Stimulated activated CD4-positive, alpha-beta T cell treated with anti-CD3 and anti-CD28 coated beads, TNF-alpha, amount 100 ng/mL, for 24 hours (primary cell): ENCODE measurements at regions not wholly inside any gene's neighbourhood (a gene's known extent, or its start where the extent isn't known, plus 50 kb on each side); places are given as distances from the start of the nearest gene placed in this dataset.
"Not testable (repeated sequence)": the region's sequence is repeated elsewhere in the genome, so short reads cannot be mapped to it uniquely, and the experiment has no call there.

Source experiments
- DNase-seq, 3 experiments: peaks; one replicate each; pipeline ENCODE4 v3.0.0-alpha.2; 2020; ENCODE audit warnings: low read depth in 3 of 3

DNA sequence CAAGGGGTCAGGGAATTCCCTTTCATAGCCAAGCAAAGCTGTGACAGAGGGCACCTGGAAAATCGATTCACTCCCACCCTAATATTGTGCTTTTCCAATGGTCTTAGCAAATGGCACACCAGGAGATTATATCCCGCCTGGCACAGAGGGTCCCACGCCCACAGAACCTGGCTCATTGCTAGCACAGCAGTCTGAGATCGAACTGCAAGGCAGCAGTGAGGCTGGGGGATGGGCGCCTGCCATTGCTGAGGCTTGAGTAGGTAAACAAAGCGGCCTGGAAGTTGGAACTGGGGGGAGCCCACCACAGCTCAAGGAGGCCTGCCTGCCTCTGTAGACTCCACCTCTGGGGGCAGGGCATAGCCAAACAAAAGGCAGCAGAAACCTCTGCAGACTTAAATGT lies 72.7 kb upstream of the EPHA3 start:
- not testable (repeated sequence) for DNase-seq

DNA sequence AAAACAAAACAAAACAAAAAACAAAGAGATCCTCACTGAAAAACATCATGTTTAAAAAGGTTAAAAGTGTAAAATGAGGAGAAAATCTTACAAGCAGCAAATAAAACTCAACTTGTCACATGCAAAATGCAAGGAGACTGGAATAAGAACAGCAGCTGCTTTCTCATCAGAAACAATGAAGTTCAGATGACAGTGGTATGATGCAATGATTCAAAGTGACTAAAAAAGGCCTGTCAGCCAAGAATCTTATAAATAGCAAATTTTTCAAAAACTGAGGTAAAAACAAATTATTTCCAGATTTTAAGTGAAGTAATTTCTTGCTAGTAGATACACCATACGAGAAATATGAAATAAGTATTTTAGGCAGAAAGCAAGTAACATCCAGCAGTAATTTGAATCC lies 68.6 kb upstream of the EPHA3 start:
- no peak for DNase-seq

DNA sequence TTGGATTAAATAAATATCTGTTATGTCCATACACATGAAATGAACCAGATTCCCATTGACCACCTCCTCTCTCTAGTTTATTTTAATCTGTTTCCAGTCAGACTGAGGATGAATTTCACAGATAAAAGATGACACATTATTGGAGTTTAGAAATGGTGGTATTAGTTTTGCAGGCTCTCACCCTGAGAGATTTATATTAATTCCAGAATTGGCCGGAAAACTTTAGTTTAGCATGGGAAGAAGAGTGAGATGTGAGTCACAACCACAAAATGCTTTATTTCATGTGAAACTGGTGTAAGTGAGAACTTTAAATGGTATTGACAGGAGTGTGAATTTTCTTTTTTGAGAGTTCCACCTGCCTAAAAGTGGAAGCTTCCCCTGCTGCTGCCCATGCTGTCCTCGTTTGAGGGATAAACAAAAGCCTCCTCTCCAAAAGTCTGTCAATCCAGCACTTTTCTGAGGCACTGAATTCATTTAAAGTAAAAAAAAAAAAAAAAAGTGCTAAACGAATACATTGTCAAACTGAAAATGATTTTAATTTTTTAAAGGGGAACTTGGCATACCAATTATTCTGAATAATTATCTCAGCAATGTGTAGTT lies 65.1 kb upstream of the EPHA3 start:
- no peak for DNase-seq

DNA sequence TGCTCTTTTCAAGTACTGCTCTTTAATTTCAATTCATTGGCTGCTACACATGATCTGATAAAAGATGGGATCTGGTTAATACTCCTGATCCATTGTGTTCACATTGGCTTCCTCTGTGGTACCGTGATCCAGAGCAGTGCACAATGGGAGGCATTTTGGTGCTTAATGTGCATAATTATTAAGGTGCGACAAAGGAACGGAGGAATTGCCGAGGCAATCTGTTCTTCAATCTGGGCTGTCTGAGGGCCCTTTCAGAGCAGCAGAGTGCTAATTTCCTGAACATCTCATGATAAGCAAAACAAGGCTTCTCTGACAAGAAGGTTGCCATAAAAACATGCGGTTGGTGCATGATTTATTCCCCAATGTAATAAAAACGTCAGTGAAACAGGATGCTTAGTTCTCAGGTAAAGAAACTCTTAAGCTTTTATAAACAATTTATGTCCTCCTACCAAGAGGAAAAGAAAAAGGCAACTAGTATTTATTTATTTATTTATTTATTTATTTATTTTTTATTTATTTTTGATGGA lies 64.0 kb upstream of the EPHA3 start:
- no peak for DNase-seq

DNA sequence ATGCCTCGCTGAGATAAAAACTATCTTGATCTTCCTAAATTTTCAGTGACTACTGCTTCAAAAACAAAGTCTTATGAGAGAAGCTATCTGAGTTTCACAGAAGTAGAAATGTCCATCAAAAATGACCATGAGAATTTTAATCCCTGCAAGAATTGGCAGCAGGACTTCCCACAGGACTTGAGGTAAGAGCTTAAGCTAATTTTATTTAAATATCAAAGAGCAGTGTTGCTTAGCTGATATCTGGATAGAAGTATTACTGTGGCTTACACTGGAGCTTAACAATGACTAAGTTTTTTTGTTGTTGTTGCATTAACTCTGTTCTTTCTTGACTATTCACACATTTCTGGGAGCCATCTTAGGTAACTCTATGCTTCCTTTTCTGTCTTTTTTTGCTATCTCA lies 60.8 kb upstream of the EPHA3 start:
- no peak for DNase-seq

DNA sequence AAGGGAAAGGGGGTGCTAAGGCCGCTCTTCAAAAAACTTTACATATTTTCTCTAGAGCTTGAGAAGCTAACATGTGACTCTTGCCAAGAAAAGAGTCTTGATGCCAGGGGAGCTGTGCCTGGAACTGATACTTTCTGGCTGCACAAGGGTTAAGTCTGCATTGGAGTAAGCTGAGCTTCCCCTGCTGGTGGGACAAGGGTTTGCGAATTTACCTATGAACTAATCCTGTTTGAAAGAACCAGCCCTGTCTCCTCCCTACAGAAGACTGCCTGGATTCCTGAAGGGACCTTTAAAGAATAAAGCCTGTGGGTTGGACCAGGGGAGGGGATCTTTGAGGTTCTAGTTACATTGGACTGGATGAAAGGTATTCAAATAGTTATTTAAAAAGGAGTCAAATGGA lies 58.3 kb upstream of the EPHA3 start:
- DNase-seq: no peak

DNA sequence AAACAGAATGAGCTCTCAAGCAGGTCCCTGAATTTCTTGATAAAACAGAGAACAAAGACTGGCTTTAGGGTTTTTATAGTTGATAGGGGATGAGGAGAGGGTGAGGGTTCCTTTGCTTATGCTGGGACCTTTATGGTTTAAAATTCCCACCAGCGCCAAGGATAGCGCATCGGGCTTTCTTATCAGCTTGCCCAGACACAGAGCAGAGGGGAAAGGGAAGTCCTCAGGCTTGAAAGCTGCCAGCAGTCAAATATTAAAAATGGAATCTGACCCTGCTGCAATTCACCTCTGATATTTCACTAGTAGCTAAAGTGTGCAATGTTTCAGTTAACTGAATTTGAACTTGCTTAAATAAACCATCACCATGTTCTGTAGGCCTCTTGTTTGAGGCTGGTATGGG lies 55.0 kb upstream of the EPHA3 start:
- DNase-seq: no peak

DNA sequence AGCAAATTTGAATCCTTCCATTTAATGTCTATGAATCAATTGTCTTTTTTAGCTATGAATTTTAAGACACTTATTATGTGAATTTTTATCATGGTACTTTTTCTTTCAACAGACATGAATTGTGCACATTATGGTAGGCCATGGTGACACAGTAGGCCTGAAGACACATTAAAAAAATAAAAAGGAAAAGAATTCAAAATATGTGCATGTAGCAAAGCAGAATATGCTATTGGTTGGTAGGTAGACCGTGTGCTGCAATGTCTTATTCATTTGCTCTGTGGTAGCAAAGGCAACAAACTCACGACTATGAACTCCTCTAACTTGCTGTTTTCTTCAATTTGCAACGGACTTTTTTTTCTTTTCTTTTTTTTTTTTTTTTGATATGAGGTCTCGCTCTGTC lies 50.0 kb upstream of the EPHA3 start:
- DNase-seq: no peak
